ENCODE measurements at regions not wholly inside any gene's neighbourhood (a gene's known extent, or its start where the extent isn't known, plus 50 kb on each side); places are given as distances from the start of the nearest gene placed in this dataset.

- DNase-seq (no peak), ATAC-seq (ENCODE audit: low read depth) (no peak)
- no peaks in the 10 kb centered on the region for H3K27me3 Mint-ChIP-seq
- Histone ChIP-seq H3K27ac (ENCODE audit: low read length in 2 of 2) (no peak overlapping the region), H3K4me2 (replicated peaks; ENCODE audit: low read depth, low read length, poor library complexity, severe bottlenecking) (no peak overlapping the region), H3K4me1 (ENCODE audit: control insufficient read depth in 2 of 2, insufficient read depth in 2 of 2, low read length in 2 of 2) (no peaks in the 10 kb centered on the region), H3K9me3 (ENCODE audit: control extremely low read depth in 1 of 3, control insufficient read depth in 2 of 3, insufficient read depth in 1 of 3, low read length in 2 of 3) (no peaks in the 10 kb centered on the region), H3K9ac (ENCODE audit: low read length) (no peak overlapping the region), H3K36me3 (replicated peaks in 1 of 2; ENCODE audit: control extremely low read depth in 1 of 2, control insufficient read depth in 1 of 2, extremely low read depth in 1 of 2, insufficient read depth in 2 of 2, low read length in 1 of 2) (no peaks in the 10 kb centered on the region), H3K27me3 (replicated peaks in 1 of 4; ENCODE audit: control extremely low read depth in 1 of 4, control insufficient read depth in 3 of 4, insufficient read depth in 4 of 4, low read length in 3 of 4) (no peaks in the 10 kb centered on the region), H2AFZ (ENCODE audit: insufficient read depth, low read depth, low read length, poor library complexity, severe bottlenecking) (no peak overlapping the region), H3K79me2 (ENCODE audit: control insufficient read depth, insufficient read depth, low read length) (no peaks in the 10 kb centered on the region), H3K4me3 (ENCODE audit: control extremely low read depth in 1 of 5, extremely low read depth in 1 of 5, insufficient read depth in 1 of 5, low read depth in 2 of 5, low read length in 4 of 5) (no peak overlapping the region), H4K20me1 (ENCODE audit: control insufficient read depth, insufficient read depth, low read length, poor library complexity, severe bottlenecking) (no peaks in the 10 kb centered on the region)
- H3K27ac Mint-ChIP-seq: no peak overlapping the region
- intact Hi-C loops (cut with micrococcal nuclease): no loop called here
- ChIA-PET CTCF (no interaction called here), POLR2A (no interaction called here)
- 82% methylated on average over 2 of the region's 8 CpGs for WGBS (ENCODE audit: insufficient coverage)
- H3K9me3 Mint-ChIP-seq (ENCODE audit: insufficient read depth): no peaks in the 10 kb centered on the region
- H3K4me3 Mint-ChIP-seq: no peak overlapping the region
- TF ChIP-seq EZH2 (IDR thresholded peaks at IDR 0.05; ENCODE audit: borderline replicate concordance, insufficient read depth, low read depth, low read length, poor library complexity, severe bottlenecking): no peak
- TF ChIP-seq CTCF (IDR thresholded peaks at IDR 0.05): no peak
- H3K4me1 Mint-ChIP-seq: no peaks in the 10 kb centered on the region
Measured at GRCh38 chr13:47474839-47475238, 526.2 kb downstream of the SUCLA2 start.

- H3K4me1 Mint-ChIP-seq: no peaks in the 10 kb centered on the region
- H3K27me3 Mint-ChIP-seq: no peaks in the 10 kb centered on the region
- H3K36me3 ChIP-seq (replicated peaks in 1 of 2; ENCODE audit: control extremely low read depth in 1 of 2, control insufficient read depth in 1 of 2, extremely low read depth in 1 of 2, insufficient read depth in 2 of 2, low read length in 1 of 2): no peaks in the 10 kb centered on the region
- no peak overlapping the region for H3K4me3 ChIP-seq (ENCODE audit: control extremely low read depth in 1 of 5, extremely low read depth in 1 of 5, insufficient read depth in 1 of 5, low read depth in 2 of 5, low read length in 4 of 5)
- POLR2A ChIA-PET: no interaction called here
- ATAC-seq (ENCODE audit: low read depth) (no peak), DNase-seq (no peak)
- no peaks in the 10 kb centered on the region for H4K20me1 ChIP-seq (ENCODE audit: control insufficient read depth, insufficient read depth, low read length, poor library complexity, severe bottlenecking)
- H3K9me3 ChIP-seq (ENCODE audit: control extremely low read depth in 1 of 3, control insufficient read depth in 2 of 3, insufficient read depth in 1 of 3, low read length in 2 of 3): no peaks in the 10 kb centered on the region
- H3K9ac ChIP-seq (ENCODE audit: low read length): no peak overlapping the region
- H2AFZ ChIP-seq (ENCODE audit: insufficient read depth, low read depth, low read length, poor library complexity, severe bottlenecking): no peak overlapping the region
- no peaks in the 10 kb centered on the region for H3K27me3 ChIP-seq (replicated peaks in 1 of 4; ENCODE audit: control extremely low read depth in 1 of 4, control insufficient read depth in 3 of 4, insufficient read depth in 4 of 4, low read length in 3 of 4)
- no peak overlapping the region for H3K27ac ChIP-seq (ENCODE audit: low read length in 2 of 2)
- no peak overlapping the region for H3K27ac Mint-ChIP-seq
- no peak overlapping the region for H3K4me2 ChIP-seq (replicated peaks; ENCODE audit: low read depth, low read length, poor library complexity, severe bottlenecking)
- WGBS (ENCODE audit: insufficient coverage): no CpG with 5 or more reads among the region's 2 CpGs
- intact Hi-C loops (cut with micrococcal nuclease): no loop called here
- CTCF ChIA-PET: no interaction called here
- H3K9me3 Mint-ChIP-seq (ENCODE audit: insufficient read depth): no peaks in the 10 kb centered on the region
- TF ChIP-seq EZH2 (IDR thresholded peaks at IDR 0.05; ENCODE audit: borderline replicate concordance, insufficient read depth, low read depth, low read length, poor library complexity, severe bottlenecking) (no peak), CTCF (IDR thresholded peaks at IDR 0.05) (no peak)
- no peak overlapping the region for H3K4me3 Mint-ChIP-seq
- H3K79me2 ChIP-seq (ENCODE audit: control insufficient read depth, insufficient read depth, low read length): no peaks in the 10 kb centered on the region
- H3K4me1 ChIP-seq (ENCODE audit: control insufficient read depth in 2 of 2, insufficient read depth in 2 of 2, low read length in 2 of 2): no peaks in the 10 kb centered on the region
Measured at GRCh38 chr13:47474326-47474725, 526.7 kb downstream of the SUCLA2 start.

Measured in B cell (primary cell).